Adrenal gland (tissue), 5 donors: ENCODE measurements at regions not wholly inside any gene's neighbourhood (a gene's known extent, or its start where the extent isn't known, plus 50 kb on each side); places are given as distances from the start of the nearest gene placed in this dataset.

Experiments used
- CTCF ChIP-seq, 6 experiments: fragments of 450-650 bp in 4 of 6; fragments of 200-600 bp in 2 of 6; sonication (generic) in 1 of 6; IDR thresholded peaks; 1 replicate in 5 of 6; 2 replicates in 1 of 6; pipeline versions ENCODE4 v1.5.1 to v1.8.0; 2016 to 2021; ENCODE audit warnings: antibody characterized with exemption in 6 of 6, mild to moderate bottlenecking in 2 of 6, moderate library complexity in 1 of 6
- POLR2A ChIP-seq, 2 donors: fragments of 450-650 bp; IDR thresholded peaks; one replicate each; pipeline ENCODE4 v1.6.1; 2017; ENCODE audit warnings: antibody characterized with exemption in 2 of 2, mild to moderate bottlenecking in 2 of 2, moderate library complexity in 1 of 2
- donor health status: DM: no; HTN: no; CAD: no.

DNA sequence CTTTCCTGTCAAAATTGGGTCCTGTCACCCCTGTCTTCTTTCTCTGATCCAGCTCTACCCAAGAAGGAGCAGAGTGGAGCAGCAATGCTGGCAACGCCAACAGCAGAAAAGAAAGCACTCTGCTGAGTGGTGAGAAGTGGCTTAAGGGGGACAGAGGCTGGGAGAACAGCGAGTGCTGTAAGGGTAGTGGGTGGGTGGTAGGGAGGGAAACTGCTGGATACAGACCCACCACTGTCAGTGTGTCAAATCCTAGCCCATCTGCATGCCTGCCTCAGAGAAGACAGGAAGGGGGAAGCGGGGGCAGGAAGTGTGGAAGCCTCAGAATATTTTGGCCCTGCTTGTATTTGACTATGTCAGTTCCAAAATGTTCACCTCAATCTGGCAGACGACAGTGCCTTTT is 170.4 kb upstream of the MAST4 start:
- no peak for TF ChIP-seq CTCF (IDR thresholded peaks at IDR 0.05)
- TF ChIP-seq POLR2A (IDR thresholded peaks at IDR 0.05): no peak
